ENCODE measurements at regions not wholly inside any gene's neighbourhood (a gene's known extent, or its start where the extent isn't known, plus 50 kb on each side); places are given as distances from the start of the nearest gene placed in this dataset.

- H3K4me2 ChIP-seq (ENCODE audit: low read depth, low read length) = no peak overlapping the region
- BruUV-seq (replicated peaks) = no TSS peak
- no peaks in the 10 kb centered on the region; the same call in 1 of the 2 replicates for H3K9me3 ChIP-seq (ENCODE audit: low read length)
- H3K4me1 ChIP-seq (ENCODE audit: insufficient read depth, low read length) = peaks cover 16% of the 10 kb centered on the region
- FAIRE-seq = no peak
- H4K20me1 ChIP-seq (ENCODE audit: insufficient read depth, low read length) = no peaks in the 10 kb centered on the region
- in situ Hi-C loops (cut with HindIII; ENCODE audit: extremely low pct_ligation_motif_present, low pct_unique_long_range_greater_than_20kb) = no loop called here
- intact Hi-C loops (cut with micrococcal nuclease; ENCODE audit: unreplicated experiment) = no loop called here
- ATAC-seq = no peak
- no peak overlapping the region for H3K4me3 ChIP-seq (replicated peaks in 1 of 3; ENCODE audit: insufficient read depth in 1 of 3, low read depth in 2 of 3, low read length in 3 of 3)
- ChIA-PET CTCF (ENCODE audit: low intra/inter-chr PET ratio, low total read pairs) (no interaction called here), POLR2A (no interaction called here)
- H3K27ac ChIP-seq (ENCODE audit: extremely low read length, insufficient read depth, low read length) = no peak overlapping the region
- no peaks in the 10 kb centered on the region for H3K79me2 ChIP-seq (ENCODE audit: insufficient read depth, low read length)
- no peak for DNase-seq (ENCODE audit: low spot score)
- WGBS (ENCODE audit: low lambda C conversion rate) = 7% methylated on average over 7 of the region's 7 CpGs
- no peaks in the 10 kb centered on the region for H3K36me3 ChIP-seq (replicated peaks in 1 of 2; ENCODE audit: control insufficient read depth in 1 of 2, insufficient read depth in 2 of 2, low read length in 2 of 2)
- peaks cover 4 to 30% of the 10 kb centered on the region in 2 experiments; a peak in 3 of 5 replicates for H3K27me3 ChIP-seq (ENCODE audit: control insufficient read depth in 1 of 2, insufficient read depth in 2 of 2, low read length in 2 of 2)
- H2AFZ ChIP-seq (ENCODE audit: low read length) = no peak overlapping the region
- TF ChIP-seq ZIK1 (CRISPR knock-in tag; IDR thresholded peaks at IDR 0.05; ENCODE audit: borderline replicate concordance, low read depth) (no peak), SMAD1 (CRISPR knock-in tag; IDR thresholded peaks at IDR 0.05; ENCODE audit: borderline replicate concordance, low read depth) (no peak), BCL6 (CRISPR knock-in tag; IDR thresholded peaks at IDR 0.05) (no peak), NPAS2 (CRISPR knock-in tag; IDR thresholded peaks at IDR 0.05; ENCODE audit: borderline replicate concordance) (no peak), ZNF142 (CRISPR knock-in tag; IDR thresholded peaks at IDR 0.05) (no peak), MZF1 (CRISPR knock-in tag; IDR thresholded peaks at IDR 0.05; ENCODE audit: borderline replicate concordance) (no peak), DDIT3 (CRISPR knock-in tag; IDR thresholded peaks at IDR 0.05) (no peak), ZNF143 (CRISPR knock-in tag; IDR thresholded peaks at IDR 0.05) (no peak), NCOA1 (CRISPR knock-in tag; IDR thresholded peaks at IDR 0.05) (no peak), ZSCAN31 (CRISPR knock-in tag; IDR thresholded peaks at IDR 0.05; ENCODE audit: low read depth) (no peak), TGIF2 (CRISPR knock-in tag; IDR thresholded peaks at IDR 0.05) (no peak), MIXL1 (CRISPR knock-in tag; IDR thresholded peaks at IDR 0.05) (no peak), CREBL2 (CRISPR knock-in tag; IDR thresholded peaks at IDR 0.05; ENCODE audit: borderline replicate concordance) (no peak)
- TF ChIP-seq, protein P1, sequence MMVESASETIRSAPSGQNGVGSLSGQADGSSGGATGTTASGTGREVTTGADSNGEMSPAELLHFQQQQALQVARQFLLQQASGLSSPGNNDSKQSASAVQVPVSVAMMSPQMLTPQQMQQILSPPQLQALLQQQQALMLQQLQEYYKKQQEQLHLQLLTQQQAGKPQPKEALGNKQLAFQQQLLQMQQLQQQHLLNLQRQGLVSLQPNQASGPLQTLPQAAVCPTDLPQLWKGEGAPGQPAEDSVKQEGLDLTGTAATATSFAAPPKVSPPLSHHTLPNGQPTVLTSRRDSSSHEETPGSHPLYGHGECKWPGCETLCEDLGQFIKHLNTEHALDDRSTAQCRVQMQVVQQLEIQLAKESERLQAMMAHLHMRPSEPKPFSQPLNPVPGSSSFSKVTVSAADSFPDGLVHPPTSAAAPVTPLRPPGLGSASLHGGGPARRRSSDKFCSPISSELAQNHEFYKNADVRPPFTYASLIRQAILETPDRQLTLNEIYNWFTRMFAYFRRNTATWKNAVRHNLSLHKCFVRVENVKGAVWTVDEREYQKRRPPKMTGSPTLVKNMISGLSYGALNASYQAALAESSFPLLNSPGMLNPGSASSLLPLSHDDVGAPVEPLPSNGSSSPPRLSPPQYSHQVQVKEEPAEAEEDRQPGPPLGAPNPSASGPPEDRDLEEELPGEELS (CRISPR knock-in tag; IDR thresholded peaks at IDR 0.05) = no peak
- H3K9ac ChIP-seq (ENCODE audit: insufficient read depth, low read depth, low read length) = no peak overlapping the region
Measured at GRCh38 chr10:98330987-98331386, 63.0 kb upstream of the LOXL4 start.

All from HepG2 (cell line).